GM06990 (cell line): ENCODE measurements at regions not wholly inside any gene's neighbourhood (a gene's known extent, or its start where the extent isn't known, plus 50 kb on each side); places are given as distances from the start of the nearest gene placed in this dataset.
A peak's percentile ranks its signal among the peaks of the same experiment; 100 is the strongest.
"Not testable (repeated sequence)": the region's sequence is repeated elsewhere in the genome, so short reads cannot be mapped to it uniquely, and the experiment has no call there.

Source experiments
- DNase-seq: peaks from one replicate; pipeline ENCODE4 v3.0.0-alpha.2; 2011; ENCODE audit not compliant: insufficient read length; ENCODE audit errors: extremely low read depth
- H3K27me3 ChIP-seq: replicated peaks from 2 replicates; pipeline ENCODE4 v1.6.0; 2011; ENCODE audit warnings: low read length; ENCODE audit not compliant: control insufficient read depth, insufficient read depth
- H3K36me3 ChIP-seq: 2 replicates; pipeline ENCODE4 v1.5.1; 2011; ENCODE audit warnings: low read length; ENCODE audit not compliant: control insufficient read depth, insufficient read depth
- H3K4me3 ChIP-seq: replicated peaks from 2 replicates; pipeline ENCODE4 v1.5.1; 2011; ENCODE audit warnings: low read depth, mild to moderate bottlenecking, control low read depth, low read length
- TF ChIP-seq, protein P1 (sequence below): IDR thresholded peaks from 2 replicates; pipeline ENCODE4 v1.5.1; 2011; ENCODE audit warnings: low read length, control low read depth, mild to moderate bottlenecking, inconsistent platforms; ENCODE audit not compliant: insufficient read depth, poor library complexity, severe bottlenecking

GRCh38 chr17:51366866-51367265 is 106.5 kb downstream of the UTP18 start:
- Histone ChIP-seq H3K27me3 (no peaks in the 10 kb centered on the region; the same call in 1 of the 2 replicates), H3K36me3 (no peaks in the 10 kb centered on the region), H3K4me3 (no peak overlapping the region)
- TF ChIP-seq, protein P1, sequence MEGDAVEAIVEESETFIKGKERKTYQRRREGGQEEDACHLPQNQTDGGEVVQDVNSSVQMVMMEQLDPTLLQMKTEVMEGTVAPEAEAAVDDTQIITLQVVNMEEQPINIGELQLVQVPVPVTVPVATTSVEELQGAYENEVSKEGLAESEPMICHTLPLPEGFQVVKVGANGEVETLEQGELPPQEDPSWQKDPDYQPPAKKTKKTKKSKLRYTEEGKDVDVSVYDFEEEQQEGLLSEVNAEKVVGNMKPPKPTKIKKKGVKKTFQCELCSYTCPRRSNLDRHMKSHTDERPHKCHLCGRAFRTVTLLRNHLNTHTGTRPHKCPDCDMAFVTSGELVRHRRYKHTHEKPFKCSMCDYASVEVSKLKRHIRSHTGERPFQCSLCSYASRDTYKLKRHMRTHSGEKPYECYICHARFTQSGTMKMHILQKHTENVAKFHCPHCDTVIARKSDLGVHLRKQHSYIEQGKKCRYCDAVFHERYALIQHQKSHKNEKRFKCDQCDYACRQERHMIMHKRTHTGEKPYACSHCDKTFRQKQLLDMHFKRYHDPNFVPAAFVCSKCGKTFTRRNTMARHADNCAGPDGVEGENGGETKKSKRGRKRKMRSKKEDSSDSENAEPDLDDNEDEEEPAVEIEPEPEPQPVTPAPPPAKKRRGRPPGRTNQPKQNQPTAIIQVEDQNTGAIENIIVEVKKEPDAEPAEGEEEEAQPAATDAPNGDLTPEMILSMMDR: no peak
- no peak for DNase-seq

DNA sequence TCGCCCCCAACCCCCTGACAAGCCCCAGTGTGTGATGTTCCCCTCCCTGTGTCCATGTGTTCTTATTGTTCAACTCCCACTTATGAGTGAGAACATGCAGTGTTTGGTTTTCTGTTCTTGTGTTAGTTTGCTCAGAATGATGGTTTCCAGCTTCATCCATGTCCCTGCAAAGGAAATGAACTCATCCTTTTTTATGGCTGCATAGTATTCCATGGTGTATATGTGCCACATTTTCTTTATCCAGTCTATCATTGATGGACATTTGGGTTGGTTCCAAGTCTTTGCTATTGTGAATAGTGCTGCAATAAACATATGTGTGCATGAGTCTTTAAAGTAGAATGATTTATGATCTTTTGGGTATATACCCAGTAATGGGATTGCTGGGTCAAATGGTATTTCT is 107.5 kb downstream of the UTP18 start:
- not testable (repeated sequence) for H3K27me3 ChIP-seq, H3K4me3 ChIP-seq

GRCh38 chr17:51371732-51372151 is 111.4 kb downstream of the UTP18 start:
- peak; percentile 32 for DNase-seq
- no peaks in the 10 kb centered on the region for H3K36me3 ChIP-seq
- TF ChIP-seq, protein P1: peak; percentile 64
- H3K27me3 ChIP-seq: no peaks in the 10 kb centered on the region
- peak overlapping the region; percentile 57 for H3K4me3 ChIP-seq

More for the DNA sequence above, 107.5 kb downstream of the UTP18 start:
- H3K36me3 ChIP-seq, DNase-seq: not testable (repeated sequence)

DNA sequence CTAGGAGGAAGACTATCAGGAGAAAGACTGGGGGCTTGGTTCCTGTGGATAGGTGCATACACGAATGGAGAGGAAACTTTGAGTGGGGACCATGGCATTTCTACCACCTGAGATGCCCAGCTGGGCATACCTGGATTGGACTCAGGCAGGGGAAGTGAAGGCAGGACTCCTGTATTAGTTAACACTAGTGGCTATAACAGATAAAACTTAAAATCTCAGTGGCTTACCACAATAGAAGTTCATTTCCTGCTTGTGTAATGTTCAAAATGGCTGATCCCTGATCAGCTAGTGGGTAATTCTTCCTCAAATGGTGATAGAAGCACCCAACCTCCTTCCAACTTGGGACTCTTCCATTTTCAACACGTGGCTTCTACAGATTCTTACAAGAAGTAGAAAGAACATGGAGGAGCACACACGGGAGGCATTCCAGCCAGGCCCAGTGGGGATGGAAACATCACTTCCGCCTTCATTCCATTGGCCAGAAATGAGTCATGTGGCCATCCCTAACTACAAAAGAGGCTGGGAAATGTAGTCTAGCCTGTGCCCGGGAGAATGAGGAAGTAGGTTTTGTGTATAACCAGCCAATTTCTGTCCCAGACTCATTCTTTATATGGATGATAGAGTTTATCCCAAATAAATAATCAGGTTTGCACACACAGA is 112.1 kb downstream of the UTP18 start:
- TF ChIP-seq, protein P1: no peak
- Histone ChIP-seq H3K36me3 (no peaks in the 10 kb centered on the region), H3K27me3 (no peaks in the 10 kb centered on the region), H3K4me3 (peak overlapping the region; percentile 57)
- DNase-seq: peak; percentile 77

GRCh38 chr17:51373489-51374152 is 113.3 kb downstream of the UTP18 start:
- no peak for DNase-seq
- Histone ChIP-seq H3K27me3 (no peaks in the 10 kb centered on the region), H3K36me3 (no peaks in the 10 kb centered on the region), H3K4me3 (no peak overlapping the region)
- TF ChIP-seq, protein P1: no peak

DNA sequence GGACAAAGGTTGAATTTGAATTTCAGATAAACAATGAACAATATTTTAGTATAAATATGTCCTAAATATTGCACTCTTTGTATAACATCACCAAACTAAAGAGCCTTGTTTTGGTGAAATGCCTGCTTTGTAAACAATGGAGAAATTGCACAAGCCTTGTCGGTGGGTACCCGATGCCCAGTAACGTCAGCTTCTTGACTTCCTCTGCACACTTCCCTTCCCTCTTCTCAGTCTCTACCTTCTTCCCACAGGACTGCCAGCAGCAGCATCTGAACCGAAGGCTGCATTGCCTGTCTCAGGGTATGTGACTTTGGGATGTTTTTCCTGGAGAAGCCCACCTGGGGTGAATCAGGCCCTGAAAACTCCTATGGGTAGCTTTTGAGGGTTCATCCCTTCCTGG is 113.9 kb downstream of the UTP18 start:
- Histone ChIP-seq H3K27me3 (no peaks in the 10 kb centered on the region), H3K36me3 (no peaks in the 10 kb centered on the region), H3K4me3 (no peak overlapping the region)
- TF ChIP-seq, protein P1: no peak
- DNase-seq: no peak
